ENCODE measurements at regions not wholly inside any gene's neighbourhood (a gene's known extent, or its start where the extent isn't known, plus 50 kb on each side); places are given as distances from the start of the nearest gene placed in this dataset.
"Not testable (repeated sequence)": the region's sequence is repeated elsewhere in the genome, so short reads cannot be mapped to it uniquely, and the experiment has no call there.

DNA sequence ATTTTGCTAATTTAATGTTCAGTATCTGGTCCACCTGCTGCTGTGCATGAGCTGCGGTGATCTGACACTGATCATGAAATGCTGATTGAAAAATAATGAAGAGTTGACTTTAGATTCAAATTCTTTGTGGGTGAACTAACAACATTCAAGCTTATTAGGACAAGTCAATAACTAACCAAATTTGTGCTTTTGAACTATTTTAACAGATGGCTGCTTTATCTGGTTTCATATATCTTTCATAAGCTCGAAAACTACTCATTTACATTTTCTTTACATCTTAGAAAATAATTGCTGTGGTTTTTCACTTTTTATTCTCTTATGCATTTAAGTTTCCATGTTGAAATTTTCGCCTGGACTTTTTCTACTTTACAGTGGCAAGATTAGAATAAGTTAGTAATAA lies 274.8 kb upstream of the CCNG1 start:
- in situ Hi-C loops (cut with HindIII; ENCODE audit: low pct_unique_long_range_greater_than_20kb, low sequenced_read_pairs) (no loop called here), intact Hi-C loops (cut with micrococcal nuclease; ENCODE audit: unreplicated experiment) (no loop called here)
- no peak overlapping the region for H3K4me3 ChIP-seq (ENCODE audit: low read depth in 2 of 2, low read length in 2 of 2)
- TF ChIP-seq, protein P1, sequence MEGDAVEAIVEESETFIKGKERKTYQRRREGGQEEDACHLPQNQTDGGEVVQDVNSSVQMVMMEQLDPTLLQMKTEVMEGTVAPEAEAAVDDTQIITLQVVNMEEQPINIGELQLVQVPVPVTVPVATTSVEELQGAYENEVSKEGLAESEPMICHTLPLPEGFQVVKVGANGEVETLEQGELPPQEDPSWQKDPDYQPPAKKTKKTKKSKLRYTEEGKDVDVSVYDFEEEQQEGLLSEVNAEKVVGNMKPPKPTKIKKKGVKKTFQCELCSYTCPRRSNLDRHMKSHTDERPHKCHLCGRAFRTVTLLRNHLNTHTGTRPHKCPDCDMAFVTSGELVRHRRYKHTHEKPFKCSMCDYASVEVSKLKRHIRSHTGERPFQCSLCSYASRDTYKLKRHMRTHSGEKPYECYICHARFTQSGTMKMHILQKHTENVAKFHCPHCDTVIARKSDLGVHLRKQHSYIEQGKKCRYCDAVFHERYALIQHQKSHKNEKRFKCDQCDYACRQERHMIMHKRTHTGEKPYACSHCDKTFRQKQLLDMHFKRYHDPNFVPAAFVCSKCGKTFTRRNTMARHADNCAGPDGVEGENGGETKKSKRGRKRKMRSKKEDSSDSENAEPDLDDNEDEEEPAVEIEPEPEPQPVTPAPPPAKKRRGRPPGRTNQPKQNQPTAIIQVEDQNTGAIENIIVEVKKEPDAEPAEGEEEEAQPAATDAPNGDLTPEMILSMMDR (IDR thresholded peaks at IDR 0.05), result no peak
- TF ChIP-seq, protein P2, sequence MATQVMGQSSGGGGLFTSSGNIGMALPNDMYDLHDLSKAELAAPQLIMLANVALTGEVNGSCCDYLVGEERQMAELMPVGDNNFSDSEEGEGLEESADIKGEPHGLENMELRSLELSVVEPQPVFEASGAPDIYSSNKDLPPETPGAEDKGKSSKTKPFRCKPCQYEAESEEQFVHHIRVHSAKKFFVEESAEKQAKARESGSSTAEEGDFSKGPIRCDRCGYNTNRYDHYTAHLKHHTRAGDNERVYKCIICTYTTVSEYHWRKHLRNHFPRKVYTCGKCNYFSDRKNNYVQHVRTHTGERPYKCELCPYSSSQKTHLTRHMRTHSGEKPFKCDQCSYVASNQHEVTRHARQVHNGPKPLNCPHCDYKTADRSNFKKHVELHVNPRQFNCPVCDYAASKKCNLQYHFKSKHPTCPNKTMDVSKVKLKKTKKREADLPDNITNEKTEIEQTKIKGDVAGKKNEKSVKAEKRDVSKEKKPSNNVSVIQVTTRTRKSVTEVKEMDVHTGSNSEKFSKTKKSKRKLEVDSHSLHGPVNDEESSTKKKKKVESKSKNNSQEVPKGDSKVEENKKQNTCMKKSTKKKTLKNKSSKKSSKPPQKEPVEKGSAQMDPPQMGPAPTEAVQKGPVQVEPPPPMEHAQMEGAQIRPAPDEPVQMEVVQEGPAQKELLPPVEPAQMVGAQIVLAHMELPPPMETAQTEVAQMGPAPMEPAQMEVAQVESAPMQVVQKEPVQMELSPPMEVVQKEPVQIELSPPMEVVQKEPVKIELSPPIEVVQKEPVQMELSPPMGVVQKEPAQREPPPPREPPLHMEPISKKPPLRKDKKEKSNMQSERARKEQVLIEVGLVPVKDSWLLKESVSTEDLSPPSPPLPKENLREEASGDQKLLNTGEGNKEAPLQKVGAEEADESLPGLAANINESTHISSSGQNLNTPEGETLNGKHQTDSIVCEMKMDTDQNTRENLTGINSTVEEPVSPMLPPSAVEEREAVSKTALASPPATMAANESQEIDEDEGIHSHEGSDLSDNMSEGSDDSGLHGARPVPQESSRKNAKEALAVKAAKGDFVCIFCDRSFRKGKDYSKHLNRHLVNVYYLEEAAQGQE (IDR thresholded peaks at IDR 0.05; ENCODE audit: insufficient read depth in 1 of 2, low read depth in 2 of 2, low read length in 1 of 2), result no peak
- TF ChIP-seq TCF7L2 (IDR thresholded peaks at IDR 0.05; ENCODE audit: low read depth, low read length) (no peak), SIN3A (IDR thresholded peaks at IDR 0.05; ENCODE audit: borderline replicate concordance, insufficient read depth, low read depth, low read length) (no peak), POLR2AphosphoS5 (IDR thresholded peaks at IDR 0.05; ENCODE audit: low read depth, low read length) (no peak)
- ChIA-PET CTCF (no interaction called here), POLR2A (no interaction called here)
- no peaks in the 10 kb centered on the region for H3K4me1 ChIP-seq (ENCODE audit: control insufficient read depth, insufficient read depth, low read length)
- BruUV-seq (replicated peaks), result no TSS peak
- DNase-seq (ENCODE audit: low read depth, low spot score) (no peak), ATAC-seq (no peak)
- no peaks in the 10 kb centered on the region; the same call in 1 of the 2 replicates for H3K9me3 ChIP-seq (ENCODE audit: control insufficient read depth, insufficient read depth, low read depth, low read length)
- no peaks in the 10 kb centered on the region for H3K27me3 ChIP-seq (ENCODE audit: control insufficient read depth, insufficient read depth, low read length)
- no peaks in the 10 kb centered on the region for H3K36me3 ChIP-seq (ENCODE audit: control insufficient read depth, insufficient read depth, low read length)
- no peak overlapping the region for H3K27ac ChIP-seq (ENCODE audit: low read length)

DNA sequence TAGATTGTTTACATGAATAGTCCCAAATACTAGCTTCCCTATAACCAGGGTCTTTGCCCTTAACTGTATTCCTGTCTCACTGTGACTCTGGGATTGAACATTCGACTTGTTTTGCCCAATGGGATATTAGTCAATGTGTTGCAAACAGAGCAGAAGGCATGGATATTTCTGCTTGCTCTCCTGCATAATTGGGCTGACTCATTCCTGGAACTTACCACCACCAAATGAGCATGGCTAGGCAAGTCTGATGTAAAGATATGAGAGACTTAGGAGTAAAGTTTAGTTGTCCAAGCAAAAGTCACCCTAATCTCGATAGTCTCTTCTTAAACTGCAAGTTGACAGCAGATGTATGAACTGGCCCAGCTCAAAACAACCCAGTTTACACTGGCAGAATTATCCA lies 273.5 kb upstream of the CCNG1 start:
- Histone ChIP-seq H3K27ac (ENCODE audit: low read length) (no peak overlapping the region), H3K4me1 (ENCODE audit: control insufficient read depth, insufficient read depth, low read length) (no peaks in the 10 kb centered on the region), H3K27me3 (ENCODE audit: control insufficient read depth, insufficient read depth, low read length) (no peaks in the 10 kb centered on the region), H3K9me3 (ENCODE audit: control insufficient read depth, insufficient read depth, low read depth, low read length) (no peaks in the 10 kb centered on the region), H3K4me3 (ENCODE audit: low read depth in 2 of 2, low read length in 2 of 2) (no peak overlapping the region), H3K36me3 (ENCODE audit: control insufficient read depth, insufficient read depth, low read length) (no peaks in the 10 kb centered on the region)
- ChIA-PET CTCF (no interaction called here), POLR2A (no interaction called here)
- DNase-seq (ENCODE audit: low read depth, low spot score), result no peak
- TF ChIP-seq TCF7L2 (IDR thresholded peaks at IDR 0.05; ENCODE audit: low read depth, low read length), result no peak
- TF ChIP-seq SIN3A (IDR thresholded peaks at IDR 0.05; ENCODE audit: borderline replicate concordance, insufficient read depth, low read depth, low read length), result no peak
- BruUV-seq (replicated peaks), result no TSS peak
- intact Hi-C loops (cut with micrococcal nuclease; ENCODE audit: unreplicated experiment), result no loop called here
- ATAC-seq, result no peak
- in situ Hi-C loops (cut with HindIII; ENCODE audit: low pct_unique_long_range_greater_than_20kb, low sequenced_read_pairs), result no loop called here

DNA sequence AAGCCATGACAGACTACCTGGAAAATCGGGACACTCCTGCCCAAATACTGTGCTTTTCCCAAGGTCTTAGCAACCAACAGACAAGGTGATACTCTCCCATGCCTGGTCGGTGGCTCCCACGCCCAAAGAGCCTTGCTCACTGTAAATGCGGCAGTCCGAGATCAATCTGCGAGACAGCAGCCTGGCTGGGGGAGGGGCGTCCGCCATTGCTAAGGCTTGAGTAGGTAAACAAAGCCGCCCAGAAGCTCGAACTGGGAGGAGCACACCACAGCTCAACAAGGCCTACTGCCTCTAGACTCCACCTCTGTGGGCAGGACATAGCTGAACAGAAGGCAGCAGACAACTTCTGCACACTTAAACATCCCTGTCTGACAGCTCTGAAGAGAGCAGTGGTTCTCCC lies 272.1 kb upstream of the CCNG1 start:
- intact Hi-C loops (cut with micrococcal nuclease; ENCODE audit: unreplicated experiment), result no loop called here
- ATAC-seq, result no peak
- in situ Hi-C loops (cut with HindIII; ENCODE audit: low pct_unique_long_range_greater_than_20kb, low sequenced_read_pairs), result no loop called here
- Histone ChIP-seq H3K9me3 (ENCODE audit: control insufficient read depth, insufficient read depth, low read depth, low read length) (no peaks in the 10 kb centered on the region), H3K4me1 (ENCODE audit: control insufficient read depth, insufficient read depth, low read length) (no peaks in the 10 kb centered on the region), H3K27ac (ENCODE audit: low read length) (no peak overlapping the region), H3K4me3 (ENCODE audit: low read depth in 2 of 2, low read length in 2 of 2) (no peak overlapping the region), H3K27me3 (ENCODE audit: control insufficient read depth, insufficient read depth, low read length) (no peaks in the 10 kb centered on the region), H3K36me3 (ENCODE audit: control insufficient read depth, insufficient read depth, low read length) (no peaks in the 10 kb centered on the region)
- CTCF ChIA-PET, result no interaction called here
- no peak for DNase-seq (ENCODE audit: low read depth, low spot score)
- no TSS peak for BruUV-seq (replicated peaks)
- POLR2A ChIA-PET, result no interaction called here
- TF ChIP-seq SIN3A (IDR thresholded peaks at IDR 0.05; ENCODE audit: borderline replicate concordance, insufficient read depth, low read depth, low read length) (no peak), POLR2AphosphoS5 (IDR thresholded peaks at IDR 0.05; ENCODE audit: low read depth, low read length) (no peak), TCF7L2 (IDR thresholded peaks at IDR 0.05; ENCODE audit: low read depth, low read length) (no peak)
- TF ChIP-seq, protein P2 (IDR thresholded peaks at IDR 0.05; ENCODE audit: insufficient read depth in 1 of 2, low read depth in 2 of 2, low read length in 1 of 2), result no peak
- TF ChIP-seq, protein P1 (IDR thresholded peaks at IDR 0.05), result no peak

DNA sequence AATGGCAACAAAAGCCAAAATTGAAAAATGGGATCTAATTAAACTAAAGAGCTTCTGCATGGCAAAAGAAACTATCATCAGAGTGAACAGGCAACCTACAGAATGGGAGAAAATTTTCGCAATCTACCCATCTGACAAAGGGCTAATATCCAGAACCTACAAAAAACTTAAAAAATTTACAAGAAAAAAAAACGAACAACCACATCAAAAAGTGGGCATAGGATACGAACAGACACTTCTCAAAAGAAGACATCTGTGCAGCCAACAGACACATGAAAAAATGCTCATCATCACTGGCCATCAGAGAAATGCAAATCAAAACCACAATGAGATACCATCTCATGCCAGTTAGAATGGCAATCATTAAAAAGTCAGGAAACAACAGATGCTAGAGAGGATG lies 267.2 kb upstream of the CCNG1 start:
- BruUV-seq (replicated peaks), result not testable (repeated sequence)

More for the DNA sequence above, 267.2 kb upstream of the CCNG1 start:
- POLR2A ChIA-PET; CTCF ChIA-PET; in situ Hi-C loops (cut with HindIII; ENCODE audit: low pct_unique_long_range_greater_than_20kb, low sequenced_read_pairs); H3K4me3 ChIP-seq (ENCODE audit: low read depth in 2 of 2, low read length in 2 of 2); H3K27me3 ChIP-seq (ENCODE audit: control insufficient read depth, insufficient read depth, low read length); H3K4me1 ChIP-seq (ENCODE audit: control insufficient read depth, insufficient read depth, low read length); H3K9me3 ChIP-seq (ENCODE audit: control insufficient read depth, insufficient read depth, low read depth, low read length); intact Hi-C loops (cut with micrococcal nuclease; ENCODE audit: unreplicated experiment); H3K27ac ChIP-seq (ENCODE audit: low read length); ATAC-seq; DNase-seq (ENCODE audit: low read depth, low spot score); H3K36me3 ChIP-seq (ENCODE audit: control insufficient read depth, insufficient read depth, low read length): not testable (repeated sequence)

All from Panc1 (cell line).